GM18511 (cell line): ENCODE measurements at regions not wholly inside any gene's neighbourhood (a gene's known extent, or its start where the extent isn't known, plus 50 kb on each side); places are given as distances from the start of the nearest gene placed in this dataset.
A peak's percentile ranks its signal among the peaks of the same experiment; 100 is the strongest.
"Not testable (repeated sequence)": the region's sequence is repeated elsewhere in the genome, so short reads cannot be mapped to it uniquely, and the experiment has no call there.

Source experiments
- ATAC-seq: cut with Tn5 transposase; IDR thresholded peaks from one replicate; pipeline ENCODE4 v1.9.1; 2021; ENCODE audit warnings: mild to moderate bottlenecking, moderate library complexity; ENCODE audit not compliant: unreplicated experiment

GRCh38 chr4:11069083-11069482, 359.6 kb downstream of the HS3ST1 start:
- ATAC-seq = no peak

GRCh38 chr4:11066584-11066983, 362.1 kb downstream of the HS3ST1 start:
- ATAC-seq = not testable (repeated sequence)

- not testable (repeated sequence) for ATAC-seq
Measured at GRCh38 chr4:11060637-11061036, 368.1 kb downstream of the HS3ST1 start.

- not testable (repeated sequence) for ATAC-seq
Measured at GRCh38 chr4:11054937-11055336, 370.4 kb upstream of the CLNK start.

GRCh38 chr4:11053601-11054220, 369.1 kb upstream of the CLNK start:
- no peak for ATAC-seq

- ATAC-seq = no peak
Measured at GRCh38 chr4:11051181-11051580, 366.6 kb upstream of the CLNK start.

GRCh38 chr4:11050766-11051165, 366.2 kb upstream of the CLNK start:
- ATAC-seq = no peak

- ATAC-seq = no peak
Measured at GRCh38 chr4:11049001-11049400, 364.4 kb upstream of the CLNK start.

- peak; percentile 79 for ATAC-seq
Measured at GRCh38 chr4:11042760-11043159, 358.2 kb upstream of the CLNK start.

- no peak for ATAC-seq
Measured at GRCh38 chr4:11039634-11040131, 355.1 kb upstream of the CLNK start.

- ATAC-seq = no peak
Measured at GRCh38 chr4:11038926-11039325, 354.4 kb upstream of the CLNK start.

GRCh38 chr4:11037637-11038036, 353.1 kb upstream of the CLNK start:
- ATAC-seq = no peak

- ATAC-seq = no peak
Measured at GRCh38 chr4:11028334-11028733, 343.8 kb upstream of the CLNK start.

- ATAC-seq = no peak
Measured at GRCh38 chr4:11021333-11021732, 336.8 kb upstream of the CLNK start.

- ATAC-seq = no peak
Measured at GRCh38 chr4:11019451-11020240, 335.1 kb upstream of the CLNK start.

GRCh38 chr4:11014199-11014598, 329.6 kb upstream of the CLNK start:
- ATAC-seq = no peak

- ATAC-seq = no peak
Measured at GRCh38 chr4:11013094-11013664, 328.6 kb upstream of the CLNK start.

- ATAC-seq = no peak
Measured at GRCh38 chr4:11011249-11011648, 326.7 kb upstream of the CLNK start.

GRCh38 chr4:11010624-11011023, 326.1 kb upstream of the CLNK start:
- no peak for ATAC-seq

GRCh38 chr4:11009281-11009680, 324.7 kb upstream of the CLNK start:
- ATAC-seq = no peak

GRCh38 chr4:11005300-11005699, 320.7 kb upstream of the CLNK start:
- ATAC-seq = no peak

GRCh38 chr4:11004818-11005217, 320.2 kb upstream of the CLNK start:
- ATAC-seq = no peak
